Fibroblast of lung (primary cell): ENCODE measurements at regions not wholly inside any gene's neighbourhood (a gene's known extent, or its start where the extent isn't known, plus 50 kb on each side); places are given as distances from the start of the nearest gene placed in this dataset.

ENCODE experiments used
- DNase-seq, 2 donors: peaks; one replicate each; pipeline versions ENCODE4 v3.0.0 to v3.0.0-alpha.2; 2010; ENCODE audit warnings: low read depth in 2 of 2
- H2AFZ ChIP-seq: 2 replicates; pipeline ENCODE4 v1.5.1; 2012; ENCODE audit warnings: low read length, control low read depth, inconsistent platforms
- H3K27ac ChIP-seq: 2 replicates; pipeline ENCODE4 v1.5.1; 2011; ENCODE audit warnings: low read length, control low read depth; ENCODE audit not compliant: insufficient read depth
- H3K27me3 ChIP-seq: 2 replicates; pipeline ENCODE4 v1.5.1; 2011; ENCODE audit warnings: mild to moderate bottlenecking, low read length; ENCODE audit not compliant: control insufficient read depth, insufficient read depth
- H3K36me3 ChIP-seq: 2 replicates; pipeline ENCODE4 v1.5.1; 2011; ENCODE audit warnings: low read length; ENCODE audit not compliant: control insufficient read depth, insufficient read depth
- H3K4me1 ChIP-seq: 2 replicates; pipeline ENCODE4 v1.5.1; 2011; ENCODE audit warnings: low read length; ENCODE audit not compliant: control insufficient read depth, insufficient read depth; ENCODE audit errors: extremely low read depth
- H3K4me2 ChIP-seq: 2 replicates; pipeline ENCODE4 v1.5.1; 2011; ENCODE audit warnings: low read length, control low read depth; ENCODE audit not compliant: insufficient read depth; ENCODE audit errors: extremely low read depth
- H3K4me3 ChIP-seq, 4 experiments: fragments of 200-600 bp in 1 of 4; sonication (generic) in 1 of 4; replicated peaks in 1 of 4; 2 replicates each; pipeline ENCODE4 v1.5.1; 2011 to 2016; ENCODE audit warnings: low read length in 4 of 4, low read depth in 3 of 4, mild to moderate bottlenecking in 3 of 4, control low read depth in 2 of 4, inconsistent platforms in 1 of 4, mixed read lengths in 1 of 4; ENCODE audit not compliant: insufficient read depth in 1 of 4; ENCODE audit errors: control extremely low read depth in 1 of 4
- H3K79me2 ChIP-seq: 2 replicates; pipeline ENCODE4 v1.5.1; 2012; ENCODE audit warnings: mild to moderate bottlenecking, low read length, inconsistent platforms; ENCODE audit not compliant: control insufficient read depth, insufficient read depth
- H3K9ac ChIP-seq: 2 replicates; pipeline ENCODE4 v1.5.1; 2011; ENCODE audit warnings: mild to moderate bottlenecking, low read length, control low read depth; ENCODE audit not compliant: insufficient read depth
- H3K9me3 ChIP-seq: 2 replicates; pipeline ENCODE4 v1.5.1; 2012; ENCODE audit warnings: low read depth, low read length; ENCODE audit not compliant: control insufficient read depth, insufficient read depth
- H4K20me1 ChIP-seq: 2 replicates; pipeline ENCODE4 v1.5.1; 2011; ENCODE audit warnings: low read length; ENCODE audit not compliant: control insufficient read depth, insufficient read depth; ENCODE audit errors: extremely low read depth
- CTCF ChIP-seq, 2 donors: IDR thresholded peaks in 1 of 2; conservative IDR thresholded peaks in 1 of 2; 1 replicate in 1 of 2; 2 replicates in 1 of 2; pipeline ENCODE4 v1.5.1; 2011 to 2012; ENCODE audit warnings: low read length in 2 of 2, control low read depth in 1 of 2, inconsistent platforms in 1 of 2, low read depth in 1 of 2, mild to moderate bottlenecking in 1 of 2
- EZH2 ChIP-seq: IDR thresholded peaks from 2 replicates; pipeline ENCODE4 v1.5.1; 2012; ENCODE audit warnings: low read length, control low read depth, mild to moderate bottlenecking; ENCODE audit errors: missing control alignments

DNA sequence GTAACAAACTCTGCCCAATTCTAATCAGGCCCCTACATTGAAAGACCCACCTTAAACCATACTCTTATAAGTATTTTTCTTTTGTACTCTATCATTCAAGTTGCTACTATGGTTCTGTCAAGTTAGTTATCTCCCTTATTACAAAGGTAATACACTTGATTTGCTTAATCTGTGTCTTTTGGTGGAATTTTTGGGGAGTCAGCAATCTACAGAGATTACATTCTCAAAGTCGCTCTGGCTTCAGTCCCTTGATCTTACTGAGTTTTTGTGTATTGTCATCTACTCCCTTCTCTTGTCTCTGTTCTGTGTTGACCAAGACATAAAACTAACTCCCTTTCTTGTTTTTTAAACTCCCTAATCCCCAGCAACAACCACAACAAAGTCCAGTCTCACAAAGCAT lies 353.1 kb downstream of the LRIG3 start:
- no peaks in the 10 kb centered on the region for H3K9me3 ChIP-seq
- H3K36me3 ChIP-seq, result no peaks in the 10 kb centered on the region
- no peak overlapping the region for H3K27ac ChIP-seq

GRCh38 chr12:58570411-58570810 lies 349.9 kb downstream of the LRIG3 start:
- H3K9me3 ChIP-seq, result no peaks in the 10 kb centered on the region
- no peak overlapping the region for H3K4me2 ChIP-seq
- no peak for TF ChIP-seq CTCF (conservative IDR thresholded peaks at IDR 0.05 in 1 of 2, IDR thresholded peaks at IDR 0.05 in 1 of 2; ENCODE audit: low read depth in 1 of 2, low read length in 2 of 2)
- TF ChIP-seq EZH2, result no peak
- H3K79me2 ChIP-seq, result no peaks in the 10 kb centered on the region
- no peak overlapping the region for H3K27ac ChIP-seq
- no peak overlapping the region for H3K4me3 ChIP-seq
- H3K36me3 ChIP-seq, result no peaks in the 10 kb centered on the region
- H3K27me3 ChIP-seq, result no peaks in the 10 kb centered on the region
- H3K9ac ChIP-seq, result no peak overlapping the region
- peaks cover under 1% of the 10 kb centered on the region for H3K4me1 ChIP-seq
- DNase-seq, result peak in 1 of 2 donors; percentile 43
- no peak overlapping the region for H2AFZ ChIP-seq
- H4K20me1 ChIP-seq, result no peaks in the 10 kb centered on the region

More for the DNA sequence above, 353.1 kb downstream of the LRIG3 start:
- Histone ChIP-seq H3K4me1 (peaks cover 2% of the 10 kb centered on the region), H4K20me1 (no peaks in the 10 kb centered on the region), H3K9ac (no peak overlapping the region), H2AFZ (no peak overlapping the region), H3K4me3 (no peak overlapping the region), H3K79me2 (no peaks in the 10 kb centered on the region), H3K27me3 (no peaks in the 10 kb centered on the region), H3K4me2 (no peak overlapping the region)
- TF ChIP-seq EZH2 (no peak), CTCF (conservative IDR thresholded peaks at IDR 0.05 in 1 of 2, IDR thresholded peaks at IDR 0.05 in 1 of 2; ENCODE audit: low read depth in 1 of 2, low read length in 2 of 2) (no peak)
- no peak for DNase-seq

GRCh38 chr12:58575256-58575655 lies 345.0 kb downstream of the LRIG3 start:
- H3K36me3 ChIP-seq, result no peaks in the 10 kb centered on the region
- no peak overlapping the region for H3K4me2 ChIP-seq
- H4K20me1 ChIP-seq, result no peaks in the 10 kb centered on the region
- no peaks in the 10 kb centered on the region for H3K27me3 ChIP-seq
- DNase-seq, result peak; percentile 59 to 95
- H3K9ac ChIP-seq, result no peak overlapping the region
- no peak overlapping the region for H3K27ac ChIP-seq
- H2AFZ ChIP-seq, result peak overlapping the region; percentile 47
- peaks cover 2% of the 10 kb centered on the region for H3K4me1 ChIP-seq
- peak overlapping the region in 1 of 4 experiments; percentile 3 for H3K4me3 ChIP-seq
- no peaks in the 10 kb centered on the region for H3K79me2 ChIP-seq
- H3K9me3 ChIP-seq, result no peaks in the 10 kb centered on the region
- TF ChIP-seq CTCF (conservative IDR thresholded peaks at IDR 0.05 in 1 of 2, IDR thresholded peaks at IDR 0.05 in 1 of 2; ENCODE audit: low read depth in 1 of 2, low read length in 2 of 2), result no peak
